GM19043 (cell line): ENCODE measurements at regions not wholly inside any gene's neighbourhood (a gene's known extent, or its start where the extent isn't known, plus 50 kb on each side); places are given as distances from the start of the nearest gene placed in this dataset.

Experiments
- ATAC-seq: cut with Tn5 transposase; IDR thresholded peaks from one replicate; pipeline ENCODE4 v1.9.1; 2021; ENCODE audit warnings: low read depth; ENCODE audit not compliant: unreplicated experiment

- peak; percentile 84 for ATAC-seq
These were observed 73.8 kb downstream of the SYNE3 start for GRCh38 chr14:95442633-95443021.

DNA sequence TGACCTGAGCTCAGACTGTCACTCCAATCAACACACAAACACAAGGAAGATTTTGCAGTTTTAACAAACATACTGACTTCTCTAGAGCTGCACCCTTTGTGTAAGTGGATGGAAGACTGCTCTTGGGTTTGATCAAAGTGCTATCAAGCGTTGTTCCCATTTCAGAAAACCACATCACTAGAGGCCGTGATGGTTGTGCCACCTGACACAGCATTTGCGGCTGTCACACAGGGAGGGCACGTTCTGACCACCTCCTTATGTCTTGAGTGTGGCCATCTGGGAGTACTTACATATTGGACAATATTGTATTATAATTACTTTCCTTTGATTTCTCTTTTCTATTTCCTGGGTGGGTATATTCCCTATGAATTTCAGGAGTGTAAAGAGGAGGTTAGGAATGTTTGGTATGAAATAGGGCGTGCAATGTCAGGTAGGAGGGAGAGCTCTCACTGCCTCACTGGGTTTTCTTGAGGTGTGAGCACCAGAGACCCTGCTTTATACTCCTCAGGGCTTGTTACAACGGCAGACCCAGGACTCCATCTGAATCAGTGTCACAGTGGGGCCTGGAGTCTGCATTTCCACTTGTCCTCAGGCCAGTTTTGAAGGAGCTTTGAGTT, 74.3 kb downstream of the SYNE3 start:
- ATAC-seq = no peak

DNA sequence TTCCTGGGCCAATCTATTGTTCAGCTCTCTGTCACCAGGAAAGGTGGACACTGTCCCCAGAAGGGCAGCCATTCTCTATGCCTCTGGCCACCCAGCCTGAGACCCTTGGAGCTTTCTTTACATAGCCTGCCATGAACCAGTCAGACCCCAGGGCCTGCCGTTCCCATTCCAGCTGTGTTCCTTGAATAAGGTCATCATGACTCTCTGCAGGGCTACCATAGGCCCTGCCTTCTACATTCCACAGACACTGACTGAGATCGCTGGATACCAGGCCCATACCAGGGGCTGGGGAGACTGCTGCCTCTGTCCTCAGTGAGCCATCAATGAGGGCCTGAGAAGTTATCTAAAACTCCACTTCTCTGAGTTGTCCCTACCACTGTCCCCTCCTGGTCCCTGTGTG, 75.5 kb downstream of the SYNE3 start:
- no peak for ATAC-seq

DNA sequence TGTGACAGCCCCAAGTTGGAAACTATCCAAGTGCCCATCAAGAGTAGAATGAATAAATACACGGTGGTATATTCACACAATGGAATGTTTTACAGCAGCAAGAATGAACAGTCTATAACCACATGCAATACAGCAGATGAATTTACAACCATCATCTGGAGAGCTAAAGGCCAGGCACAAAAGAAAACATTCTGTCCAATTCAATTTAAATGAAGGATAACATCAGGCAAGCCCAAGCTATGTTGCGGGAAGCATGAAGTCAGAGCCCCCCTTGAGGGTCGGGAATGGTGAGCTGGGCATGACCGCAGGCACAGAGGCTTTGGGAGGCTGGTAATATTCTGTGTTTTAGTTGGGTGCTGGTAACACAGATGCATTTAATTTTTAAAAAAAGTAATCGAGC, 76.0 kb downstream of the SYNE3 start:
- ATAC-seq = no peak

DNA sequence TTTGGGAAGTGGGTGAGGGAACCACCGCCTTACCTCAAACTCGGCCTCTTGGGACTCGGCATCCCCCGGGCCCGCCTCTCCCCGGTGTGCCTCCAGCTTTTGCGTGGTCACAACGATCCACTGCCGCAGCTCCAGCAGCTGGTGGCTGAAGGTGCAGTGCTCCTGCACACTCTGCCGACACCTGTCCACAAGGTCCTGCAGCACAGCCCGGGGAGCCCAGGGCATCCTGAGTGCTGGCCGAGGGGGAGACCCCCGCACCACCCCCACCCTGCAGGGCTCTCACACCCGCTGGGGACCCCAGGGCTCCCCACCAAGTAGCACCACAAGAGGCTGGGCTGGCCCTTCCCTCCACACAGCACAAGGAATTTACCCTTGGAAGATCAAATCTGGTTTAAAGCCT, 76.6 kb downstream of the SYNE3 start:
- no peak for ATAC-seq

- ATAC-seq = no peak
These were observed 78.7 kb downstream of the SYNE3 start for GRCh38 chr14:95437715-95438114.

GRCh38 chr14:95436354-95436753, 80.1 kb downstream of the SYNE3 start:
- no peak for ATAC-seq

DNA sequence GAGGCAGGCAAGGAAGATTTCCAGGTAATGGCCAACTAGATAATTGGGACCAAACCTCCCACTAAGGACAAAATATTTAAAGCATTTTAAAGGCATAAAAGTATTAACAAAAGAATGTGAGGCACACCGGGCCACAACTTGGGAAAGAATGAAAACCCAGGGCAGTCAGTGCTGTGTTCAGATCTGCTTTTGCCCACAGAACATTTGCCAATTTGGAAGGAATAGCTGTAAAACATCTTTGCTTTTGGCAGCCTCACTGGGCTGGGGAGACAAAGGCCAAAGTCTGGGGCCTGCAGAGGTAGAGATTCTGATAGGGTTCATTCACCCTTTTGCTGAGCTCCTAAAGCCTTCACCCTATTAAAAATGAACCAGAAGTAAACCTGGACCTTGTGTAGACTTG, 82.3 kb downstream of the SYNE3 start:
- ATAC-seq = no peak

DNA sequence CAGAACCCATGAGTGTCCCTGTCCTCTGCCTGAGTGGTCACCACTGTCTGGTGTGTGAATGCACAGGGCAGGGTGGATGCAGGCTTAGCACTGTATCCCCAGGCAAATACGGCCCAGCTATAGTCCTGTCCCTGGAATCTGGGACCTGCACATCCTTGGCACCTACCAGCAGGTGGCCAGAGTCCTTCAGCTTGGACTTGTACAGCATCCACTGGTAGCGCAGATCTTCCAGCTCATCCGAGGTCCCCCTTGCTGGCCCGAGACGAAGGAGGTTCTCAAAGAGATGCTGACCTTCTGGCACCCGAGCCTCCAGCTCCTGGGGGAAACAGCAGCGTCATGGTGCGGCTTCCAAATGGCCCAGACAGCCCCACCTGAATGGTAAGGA, 83.4 kb downstream of the SYNE3 start:
- no peak for ATAC-seq

- no peak for ATAC-seq
These were observed 84.0 kb downstream of the SYNE3 start for GRCh38 chr14:95432144-95433093.

DNA sequence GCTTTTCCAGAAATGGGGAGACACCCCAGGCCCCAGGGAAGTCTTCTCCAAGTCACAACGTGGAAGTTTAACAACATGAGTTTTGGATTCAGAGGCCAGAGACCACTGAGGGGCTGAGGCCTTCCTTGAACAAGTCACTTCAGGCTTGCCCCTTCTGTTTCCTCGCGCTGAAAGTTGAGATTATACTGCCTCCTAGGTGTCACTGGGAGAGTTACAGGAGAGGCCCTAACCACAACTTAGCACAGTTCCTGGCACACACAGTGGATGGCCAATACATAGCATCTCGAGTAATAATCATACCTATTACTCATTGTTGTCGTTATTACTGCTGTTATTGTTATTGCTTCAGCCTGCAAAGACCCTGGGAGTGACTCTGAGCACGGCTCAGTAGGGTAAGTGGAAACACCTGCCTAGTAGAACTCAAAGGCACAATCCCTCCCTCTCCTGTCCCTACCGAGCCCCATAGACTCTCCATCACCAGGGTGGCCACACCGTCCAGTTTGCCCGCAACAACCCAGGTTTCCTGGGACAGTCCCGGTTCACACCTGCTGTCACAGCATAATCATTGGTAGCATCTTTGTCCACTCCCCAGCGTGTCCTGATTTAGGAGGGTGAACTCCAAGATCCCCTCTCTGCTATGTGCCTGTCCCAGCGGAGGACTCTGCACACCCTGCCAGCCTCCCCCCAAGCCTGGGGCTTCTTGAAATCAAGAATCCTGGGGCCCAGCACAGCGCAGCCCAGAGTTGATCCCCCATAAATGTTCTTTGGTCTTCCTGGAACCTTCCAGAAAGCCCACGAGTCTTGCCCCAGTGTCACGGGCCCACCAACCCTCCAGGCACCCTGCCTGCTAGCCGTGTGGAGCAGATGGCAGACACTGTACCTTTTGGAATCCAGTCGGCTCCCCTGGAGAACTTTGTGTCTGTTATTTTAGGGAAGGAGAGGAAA, 85.0 kb downstream of the SYNE3 start:
- no peak for ATAC-seq

GRCh38 chr14:95428557-95428956, 87.9 kb downstream of the SYNE3 start:
- ATAC-seq = no peak

DNA sequence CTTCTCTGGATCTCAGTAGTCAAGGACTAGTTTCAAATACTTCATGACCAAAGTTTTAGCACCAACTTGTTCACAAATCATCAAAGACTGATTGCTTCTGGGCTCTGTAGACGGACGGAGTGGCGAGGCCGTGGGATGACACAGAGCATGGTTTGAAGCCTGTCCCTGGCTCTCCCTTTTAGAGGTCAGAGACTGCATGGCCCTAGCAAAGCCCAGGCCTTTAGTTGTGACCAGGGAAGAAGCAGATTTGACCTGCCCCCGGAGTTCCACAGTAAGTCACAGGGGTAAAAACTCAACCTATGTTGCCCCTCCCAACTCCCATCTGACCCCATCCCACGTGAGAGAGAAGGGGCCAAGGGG, 90.4 kb downstream of the SYNE3 start:
- no peak for ATAC-seq

GRCh38 chr14:95425369-95426115, 90.9 kb downstream of the SYNE3 start:
- no peak for ATAC-seq

DNA sequence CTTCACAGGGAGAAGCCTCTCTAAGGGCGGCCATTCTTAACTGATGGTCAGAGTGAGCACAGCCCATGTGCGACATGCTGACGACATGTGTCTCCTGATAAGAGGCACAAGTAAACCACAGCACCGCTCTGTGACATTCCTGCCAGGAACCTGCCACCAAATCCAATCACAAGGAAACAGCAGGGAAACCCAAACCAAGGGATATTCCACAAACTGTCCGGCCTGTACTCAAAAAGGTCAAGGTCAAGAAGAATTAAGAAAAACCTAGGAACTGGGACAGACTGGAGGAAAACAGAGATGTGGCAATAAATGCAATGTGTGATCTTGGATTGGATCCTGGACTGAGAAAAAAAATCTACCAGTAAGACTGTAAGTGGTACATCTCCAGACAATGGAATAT, 91.9 kb downstream of the SYNE3 start:
- no peak for ATAC-seq

DNA sequence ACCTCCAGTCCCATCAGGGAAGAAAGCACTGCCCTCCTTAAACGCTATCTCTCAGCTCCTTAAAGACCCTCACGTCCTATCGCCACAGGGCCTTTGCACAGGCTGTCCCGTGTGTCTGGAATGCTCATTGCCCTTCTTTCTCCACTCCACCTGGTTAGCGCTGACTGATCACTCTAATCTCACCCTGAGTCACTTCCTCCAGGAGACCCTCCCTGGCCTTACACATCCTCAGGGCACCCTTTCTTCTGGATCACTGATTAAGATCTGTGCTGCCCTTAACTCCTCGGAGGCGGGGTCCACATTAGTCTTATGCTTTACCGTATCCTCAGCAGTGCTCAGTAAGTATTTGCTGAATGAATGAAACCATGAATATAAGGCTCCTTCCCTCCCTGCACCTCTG, 94.7 kb downstream of the SYNE3 start:
- no peak for ATAC-seq

- ATAC-seq = no peak
These were observed 96.4 kb downstream of the SYNE3 start for GRCh38 chr14:95420060-95420459.

DNA sequence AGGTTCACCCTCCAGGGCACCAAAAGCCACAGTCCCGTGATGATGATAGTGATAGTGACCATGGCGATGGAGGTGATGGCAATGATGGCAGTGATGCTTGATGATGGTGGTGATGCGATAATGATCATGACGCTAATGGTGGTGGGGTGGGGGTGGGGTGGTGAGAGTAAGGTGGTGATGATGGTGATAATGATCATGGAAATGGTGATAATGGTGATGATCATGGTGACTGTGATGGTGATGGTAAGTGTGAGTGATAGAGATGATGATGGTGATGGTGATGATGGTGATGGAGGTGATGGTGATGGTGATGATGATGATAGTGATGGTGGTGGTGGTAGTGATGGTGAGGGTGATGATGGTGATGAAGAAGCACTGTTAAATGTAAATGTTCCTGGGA, 96.9 kb downstream of the SYNE3 start:
- no peak for ATAC-seq

- no peak for ATAC-seq
These were observed 97.6 kb downstream of the SYNE3 start for GRCh38 chr14:95418858-95419257.

DNA sequence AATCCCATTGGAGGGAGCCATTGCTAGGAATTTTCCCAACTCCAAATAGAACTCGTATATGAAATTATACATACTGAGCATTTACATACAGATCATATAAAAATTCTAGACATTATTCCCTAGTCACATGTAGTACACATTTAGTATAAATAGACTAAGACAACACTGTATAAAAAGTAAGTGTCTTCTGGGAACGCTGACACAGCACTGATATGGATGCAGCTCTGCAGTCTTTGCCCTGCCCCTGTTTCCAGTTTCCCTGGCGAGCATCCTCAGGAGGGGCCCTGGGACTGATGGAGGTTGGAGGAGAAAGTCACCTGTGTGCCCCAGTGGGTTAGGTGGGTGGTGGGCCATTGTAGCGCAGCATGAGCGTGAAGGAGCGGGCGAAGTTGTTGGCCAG, 97.8 kb upstream of the CLMN start:
- ATAC-seq = no peak
